ENCODE measurements at regions not wholly inside any gene's neighbourhood (a gene's known extent, or its start where the extent isn't known, plus 50 kb on each side); places are given as distances from the start of the nearest gene placed in this dataset.

GRCh38 chr9:751137-752051 lies 90.1 kb upstream of the DMRT1 start (continued):
- no peak for TF ChIP-seq SIN3A (conservative IDR thresholded peaks at IDR 0.05 in 1 of 2, IDR thresholded peaks at IDR 0.05 in 1 of 2; ENCODE audit: low read depth in 1 of 2, low read length in 2 of 2)
- no peak for TF ChIP-seq HDAC2 (IDR thresholded peaks at IDR 0.05; ENCODE audit: borderline replicate concordance in 1 of 2, low read depth in 2 of 2, low read length in 2 of 2)
- TF ChIP-seq POLR2A (IDR thresholded peaks at IDR 0.05; ENCODE audit: control extremely low read depth in 1 of 2, low read depth in 2 of 2, low read length in 2 of 2), result no peak
- TF ChIP-seq, protein P1, sequence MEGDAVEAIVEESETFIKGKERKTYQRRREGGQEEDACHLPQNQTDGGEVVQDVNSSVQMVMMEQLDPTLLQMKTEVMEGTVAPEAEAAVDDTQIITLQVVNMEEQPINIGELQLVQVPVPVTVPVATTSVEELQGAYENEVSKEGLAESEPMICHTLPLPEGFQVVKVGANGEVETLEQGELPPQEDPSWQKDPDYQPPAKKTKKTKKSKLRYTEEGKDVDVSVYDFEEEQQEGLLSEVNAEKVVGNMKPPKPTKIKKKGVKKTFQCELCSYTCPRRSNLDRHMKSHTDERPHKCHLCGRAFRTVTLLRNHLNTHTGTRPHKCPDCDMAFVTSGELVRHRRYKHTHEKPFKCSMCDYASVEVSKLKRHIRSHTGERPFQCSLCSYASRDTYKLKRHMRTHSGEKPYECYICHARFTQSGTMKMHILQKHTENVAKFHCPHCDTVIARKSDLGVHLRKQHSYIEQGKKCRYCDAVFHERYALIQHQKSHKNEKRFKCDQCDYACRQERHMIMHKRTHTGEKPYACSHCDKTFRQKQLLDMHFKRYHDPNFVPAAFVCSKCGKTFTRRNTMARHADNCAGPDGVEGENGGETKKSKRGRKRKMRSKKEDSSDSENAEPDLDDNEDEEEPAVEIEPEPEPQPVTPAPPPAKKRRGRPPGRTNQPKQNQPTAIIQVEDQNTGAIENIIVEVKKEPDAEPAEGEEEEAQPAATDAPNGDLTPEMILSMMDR (IDR thresholded peaks at IDR 0.05; ENCODE audit: control extremely low read depth in 1 of 3, insufficient read depth in 1 of 3, low read depth in 1 of 3, low read length in 3 of 3), result no peak

Measured in H1 (cell line).